PFSK-1 (cell line): ENCODE measurements at regions not wholly inside any gene's neighbourhood (a gene's known extent, or its start where the extent isn't known, plus 50 kb on each side); places are given as distances from the start of the nearest gene placed in this dataset.

Source experiments
- FOXP2 ChIP-seq: optimal IDR thresholded peaks from 2 replicates; pipeline ENCODE3; 2011; ENCODE audit warnings: borderline replicate concordance, control low read depth, inconsistent platforms; ENCODE audit not compliant: insufficient read depth; ENCODE audit errors: extremely low read length, extremely low read depth
- POLR2AphosphoS5 ChIP-seq: IDR thresholded peaks from 2 replicates; pipeline ENCODE4 v1.6.1; 2012; ENCODE audit warnings: low read depth, mild to moderate bottlenecking, control low read depth, low read length, moderate library complexity
- REST ChIP-seq, 2 experiments: IDR thresholded peaks; 2 replicates each; pipeline versions ENCODE4 v1.6.1 to v1.8.0; 2011 to 2012; ENCODE audit warnings: low read depth in 2 of 2, low read length in 2 of 2, control low read depth in 1 of 2, inconsistent platforms in 1 of 2, mild to moderate bottlenecking in 1 of 2, moderate library complexity in 1 of 2; ENCODE audit not compliant: insufficient read depth in 1 of 2
- SIN3A ChIP-seq: IDR thresholded peaks from 2 replicates; pipeline ENCODE4 v1.6.1; 2012; ENCODE audit warnings: mild to moderate bottlenecking, low read length, moderate library complexity, borderline replicate concordance; ENCODE audit not compliant: insufficient read depth
- TAF1 ChIP-seq: IDR thresholded peaks from 2 replicates; pipeline ENCODE4 v1.6.1; 2012; ENCODE audit warnings: low read length, control low read depth, borderline replicate concordance; ENCODE audit not compliant: insufficient read depth

- no peak for TF ChIP-seq SIN3A
- TF ChIP-seq POLR2AphosphoS5 = no peak
- no peak for TF ChIP-seq TAF1
- TF ChIP-seq FOXP2 = no peak
- no peak for TF ChIP-seq REST (IDR thresholded peaks at IDR 0.05; ENCODE audit: insufficient read depth in 1 of 2, low read depth in 2 of 2, low read length in 2 of 2)
These were observed 149.5 kb upstream of the PELI2 start for GRCh38 chr14:55968741-55969140.

DNA sequence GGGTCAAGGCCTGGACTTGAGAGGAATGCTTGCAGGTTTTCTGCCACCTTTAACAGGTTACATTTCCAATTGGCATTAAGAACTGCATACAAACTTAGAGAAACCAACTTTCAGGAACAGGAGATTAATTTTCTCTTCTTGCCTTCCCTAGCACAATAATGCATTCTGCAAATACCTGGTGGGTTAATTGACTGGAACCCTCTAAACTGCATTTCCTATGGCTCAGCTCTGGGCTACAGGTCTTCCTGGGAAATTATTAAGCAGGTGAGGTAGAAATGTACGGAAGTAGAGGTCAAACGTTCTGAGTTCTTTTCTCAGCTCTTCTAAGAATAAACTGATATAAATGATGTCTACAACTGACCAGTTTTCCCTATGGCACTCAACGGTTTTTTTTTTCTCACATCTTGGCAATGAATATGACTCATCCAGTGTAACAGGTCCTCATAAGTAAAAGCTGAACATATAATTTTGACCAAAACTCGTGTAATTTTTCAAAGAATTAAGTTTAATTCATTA is 144.9 kb upstream of the PELI2 start:
- TF ChIP-seq TAF1 (no peak), SIN3A (no peak), REST (IDR thresholded peaks at IDR 0.05; ENCODE audit: insufficient read depth in 1 of 2, low read depth in 2 of 2, low read length in 2 of 2) (no peak), POLR2AphosphoS5 (no peak), FOXP2 (no peak)

DNA sequence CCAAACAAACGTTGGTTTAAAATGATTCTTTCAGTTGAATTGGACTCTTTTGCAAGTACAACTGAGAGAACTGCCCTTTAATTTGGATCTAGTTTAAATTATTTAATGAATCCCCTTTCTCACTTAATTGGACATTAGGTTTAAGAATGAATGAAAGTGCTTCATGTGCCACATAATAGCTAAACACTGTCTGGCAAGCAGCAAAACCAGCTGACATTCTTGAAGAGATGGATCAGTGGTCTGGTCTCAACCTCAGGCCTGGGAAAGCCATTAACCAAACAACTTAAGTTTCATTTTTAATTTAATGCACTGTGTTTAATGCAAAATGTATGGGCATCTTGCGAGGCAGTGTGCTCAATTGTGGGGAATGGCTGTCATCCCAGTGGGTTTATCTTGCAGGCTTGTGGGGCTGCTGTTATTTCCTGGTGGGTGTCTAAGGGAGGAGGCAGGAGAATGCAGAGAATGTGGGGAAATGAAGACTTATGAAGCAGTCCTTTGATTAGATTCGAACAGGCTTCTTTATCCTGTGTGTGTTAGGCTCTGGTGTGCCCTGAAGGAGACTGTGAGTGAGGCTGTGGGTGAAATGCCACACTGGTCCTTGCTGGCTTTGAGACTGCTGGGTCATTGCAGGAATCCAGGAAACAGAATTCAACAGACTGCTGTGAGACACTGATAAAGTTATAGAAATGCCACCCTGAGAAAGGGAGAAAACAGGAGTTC is 144.1 kb upstream of the PELI2 start:
- TF ChIP-seq TAF1 (no peak), FOXP2 (no peak), SIN3A (no peak), POLR2AphosphoS5 (no peak), REST (IDR thresholded peaks at IDR 0.05; ENCODE audit: insufficient read depth in 1 of 2, low read depth in 2 of 2, low read length in 2 of 2) (no peak)

- TF ChIP-seq SIN3A (no peak), FOXP2 (no peak), TAF1 (no peak), POLR2AphosphoS5 (no peak)
These were observed 142.8 kb upstream of the PELI2 start for GRCh38 chr14:55975281-55975910.

- TF ChIP-seq POLR2AphosphoS5 (no peak), TAF1 (no peak), FOXP2 (no peak), SIN3A (no peak), REST (IDR thresholded peaks at IDR 0.05; ENCODE audit: insufficient read depth in 1 of 2, low read depth in 2 of 2, low read length in 2 of 2) (no peak)
These were observed 142.0 kb upstream of the PELI2 start for GRCh38 chr14:55976219-55976618.
